Activated naive CD4-positive, alpha-beta T cell treated with anti-CD3 and anti-CD28 coated beads, Interleukin-2, amount 50 U/mL, for 16 hours (primary cell): ENCODE measurements at regions not wholly inside any gene's neighbourhood (a gene's known extent, or its start where the extent isn't known, plus 50 kb on each side); places are given as distances from the start of the nearest gene placed in this dataset.

Experiments
- DNase-seq: peaks from one replicate; pipeline ENCODE4 v3.0.0-alpha.2; 2020

- DNase-seq = no peak
Observed at GRCh38 chr20:56840716-56841261, 211.7 kb downstream of the TFAP2C start.

GRCh38 chr20:56841346-56841908, 212.3 kb downstream of the TFAP2C start:
- no peak for DNase-seq

- DNase-seq = no peak
Observed at GRCh38 chr20:56842056-56842455, 212.9 kb downstream of the TFAP2C start.

GRCh38 chr20:56843386-56843785, 214.3 kb downstream of the TFAP2C start:
- DNase-seq = no peak

- DNase-seq = no peak
Observed at GRCh38 chr20:56843817-56844216, 214.7 kb downstream of the TFAP2C start.

GRCh38 chr20:56845546-56846086, 216.5 kb downstream of the TFAP2C start:
- no peak for DNase-seq

GRCh38 chr20:56848561-56848960, 219.5 kb downstream of the TFAP2C start:
- no peak for DNase-seq

- DNase-seq = no peak
Observed at GRCh38 chr20:56851552-56851951, 222.4 kb downstream of the TFAP2C start.

- no peak for DNase-seq
Observed at GRCh38 chr20:56855708-56856107, 226.6 kb downstream of the TFAP2C start.

GRCh38 chr20:56857950-56858349, 228.8 kb downstream of the TFAP2C start:
- no peak for DNase-seq

- DNase-seq = no peak
Observed at GRCh38 chr20:56859039-56859800, 230.1 kb downstream of the TFAP2C start.

GRCh38 chr20:56859801-56860261, 230.7 kb downstream of the TFAP2C start:
- no peak for DNase-seq

GRCh38 chr20:56860413-56860812, 231.3 kb downstream of the TFAP2C start:
- DNase-seq = no peak

GRCh38 chr20:56861590-56861989, 232.5 kb downstream of the TFAP2C start:
- DNase-seq = no peak

- no peak for DNase-seq
Observed at GRCh38 chr20:56865055-56865454, 235.9 kb downstream of the TFAP2C start.

GRCh38 chr20:56867128-56867527, 238.0 kb downstream of the TFAP2C start:
- no peak for DNase-seq

- no peak for DNase-seq
Observed at GRCh38 chr20:56868746-56869145, 239.6 kb downstream of the TFAP2C start.

GRCh38 chr20:56870271-56870670, 241.2 kb downstream of the TFAP2C start:
- no peak for DNase-seq

- DNase-seq = no peak
Observed at GRCh38 chr20:56871691-56872090, 242.6 kb downstream of the TFAP2C start.

GRCh38 chr20:56872620-56873458, 243.7 kb downstream of the TFAP2C start:
- no peak for DNase-seq

- no peak for DNase-seq
Observed at GRCh38 chr20:56873836-56874235, 244.7 kb downstream of the TFAP2C start.

- no peak for DNase-seq
Observed at GRCh38 chr20:56875052-56875659, 246.1 kb downstream of the TFAP2C start.

- DNase-seq = no peak
Observed at GRCh38 chr20:56875803-56876202, 246.7 kb downstream of the TFAP2C start.
